HepG2 (cell line): ENCODE measurements at regions not wholly inside any gene's neighbourhood (a gene's known extent, or its start where the extent isn't known, plus 50 kb on each side); places are given as distances from the start of the nearest gene placed in this dataset.

Experiments
- ATAC-seq: fragments of 200-7000 bp; cut with Tn5 transposase; 3 replicates; pipeline ENCODE4 v1.9.1; 2020; ENCODE audit warnings: mild to moderate bottlenecking, moderate library complexity
- BruUV-seq: library from RNA; stranded (reverse); fragments of 400-500 nt; replicated peaks from 2 replicates; lab custom pipeline; 2021; lab: Mats Ljungman, UMichigan
- CTCF ChIA-PET: fragments of 300-600 bp; formaldehyde crosslinking; extraction: SDS; loops from one replicate; lab custom pipeline; 2021; ENCODE audit warnings: low total read pairs, inconsistent platforms, low intra/inter-chr PET ratio; lab: Yijun Ruan, JAX
- POLR2A ChIA-PET: fragments of 350-600 bp; sonication (Branson Sonifier 250); formaldehyde crosslinking; loops from one replicate; lab custom pipeline; 2020; ENCODE audit warnings: antibody characterized with exemption, inconsistent platforms; lab: Yijun Ruan, JAX
- DNase-seq: peaks from one replicate; pipeline ENCODE4 v3.0.0-alpha.2; 2015; ENCODE audit warnings: low spot score
- FAIRE-seq: peaks from 3 replicates; lab custom pipeline; 2011; peaks lifted over from hg19 to GRCh38; lab: Jason Lieb, UNC
- H2AFZ ChIP-seq: one replicate; pipeline ENCODE4 v1.6.1; 2011; ENCODE audit warnings: low read length, inconsistent platforms
- H3K27ac ChIP-seq: fragments of 300-600 bp; 3 replicates; pipeline ENCODE4 v1.8.0; 2011; ENCODE audit warnings: mixed run types, mild to moderate bottlenecking, mixed read lengths, low read length, inconsistent platforms; ENCODE audit not compliant: insufficient read depth; ENCODE audit errors: extremely low read length
- H3K27me3 ChIP-seq, 2 experiments: fragments of 200-600 bp in 1 of 2; 2 replicates in 1 of 2; 3 replicates in 1 of 2; pipeline versions ENCODE4 v1.6.0 to v1.8.0; 2011; ENCODE audit warnings: low read length in 2 of 2, mild to moderate bottlenecking in 2 of 2, moderate library complexity in 2 of 2, inconsistent platforms in 1 of 2; ENCODE audit not compliant: insufficient read depth in 2 of 2, control insufficient read depth in 1 of 2
- H3K36me3 ChIP-seq, 2 experiments: fragments of 200-600 bp in 1 of 2; replicated peaks in 1 of 2; 2 replicates in 1 of 2; 3 replicates in 1 of 2; pipeline versions ENCODE4 v1.5.1 to v1.8.0; 2011; ENCODE audit warnings: low read length in 2 of 2, inconsistent platforms in 1 of 2; ENCODE audit not compliant: insufficient read depth in 2 of 2, control insufficient read depth in 1 of 2
- H3K4me1 ChIP-seq: 2 replicates; pipeline ENCODE4 v1.5.1; 2012; ENCODE audit warnings: low read length, inconsistent platforms; ENCODE audit not compliant: insufficient read depth
- H3K4me2 ChIP-seq: 2 replicates; pipeline ENCODE4 v1.6.0; 2011; ENCODE audit warnings: low read depth, low read length, inconsistent platforms
- H3K4me3 ChIP-seq, 3 experiments: fragments of 200-600 bp in 1 of 3; sonication (generic), shearing (Covaris generic) in 1 of 3; replicated peaks in 1 of 3; 2 replicates each; pipeline ENCODE4 v1.5.1; 2011 to 2016; ENCODE audit warnings: low read length in 3 of 3, inconsistent platforms in 2 of 3, low read depth in 2 of 3, mild to moderate bottlenecking in 2 of 3, control low read depth in 1 of 3, mixed read lengths in 1 of 3; ENCODE audit not compliant: insufficient read depth in 1 of 3
- H3K79me2 ChIP-seq: one replicate; pipeline ENCODE4 v1.6.1; 2011; ENCODE audit warnings: low read length, inconsistent platforms; ENCODE audit not compliant: insufficient read depth
- H3K9ac ChIP-seq: 2 replicates; pipeline ENCODE4 v1.6.0; 2011; ENCODE audit warnings: mild to moderate bottlenecking, low read depth, low read length, inconsistent platforms; ENCODE audit not compliant: insufficient read depth
- H3K9me3 ChIP-seq: 2 replicates; pipeline ENCODE4 v1.5.1; 2012; ENCODE audit warnings: mild to moderate bottlenecking, low read length
- H4K20me1 ChIP-seq: 2 replicates; pipeline ENCODE4 v1.6.0; 2011; ENCODE audit warnings: inconsistent platforms, mild to moderate bottlenecking, low read length, moderate library complexity; ENCODE audit not compliant: insufficient read depth
- CENPX ChIP-seq: sonication (generic); formaldehyde crosslinking; IDR thresholded peaks from 2 replicates; pipeline ENCODE4 v1.9.0; 2021; ENCODE audit warnings: mild to moderate bottlenecking, missing genetic modification reagents, moderate library complexity
- CHD4 ChIP-seq: fragments of 200-600 bp; sonication (generic); IDR thresholded peaks from 2 replicates; pipeline ENCODE4 v1.7.0; 2017; ENCODE audit warnings: mild to moderate bottlenecking, low read length, borderline replicate concordance
- ETS1 ChIP-seq: sonication (generic); formaldehyde crosslinking; IDR thresholded peaks from 2 replicates; pipeline ENCODE4 v1.4.0; 2020; ENCODE audit warnings: missing genetic modification reagents
- HOMEZ ChIP-seq: IDR thresholded peaks from 2 replicates; pipeline ENCODE4 v1.6.1; 2016; ENCODE audit warnings: low read depth
- HOXD1 ChIP-seq: sonication (generic); formaldehyde crosslinking; IDR thresholded peaks from 2 replicates; pipeline ENCODE4 v1.5.0; 2020; ENCODE audit warnings: missing genetic modification reagents
- KAT7 ChIP-seq: IDR thresholded peaks from 2 replicates; pipeline ENCODE4 v1.6.1; 2018; ENCODE audit warnings: borderline replicate concordance, missing compliant biosample characterization
- LBX2 ChIP-seq: sonication (generic); formaldehyde crosslinking; IDR thresholded peaks from 2 replicates; pipeline ENCODE4 v1.5.0; 2020; ENCODE audit warnings: missing genetic modification reagents, mild to moderate bottlenecking, borderline replicate concordance
- MXI1 ChIP-seq: IDR thresholded peaks from 3 replicates; pipeline ENCODE4 v1.6.1; 2012; ENCODE audit warnings: low read depth, low read length, inconsistent platforms, borderline replicate concordance
- NFE2L1 ChIP-seq: sonication (generic); formaldehyde crosslinking; IDR thresholded peaks from 2 replicates; pipeline ENCODE4 v1.4.0; 2020; ENCODE audit warnings: missing genetic modification reagents, mild to moderate bottlenecking, borderline replicate concordance
- SALL1 ChIP-seq: sonication (generic); formaldehyde crosslinking; IDR thresholded peaks from 2 replicates; pipeline ENCODE4 v1.8.0; 2022; ENCODE audit warnings: mild to moderate bottlenecking, missing genetic modification reagents
- SRSF1 ChIP-seq: fragments of 200-400 bp; formaldehyde crosslinking; optimal IDR thresholded peaks from 2 replicates; pipeline ENCODE3; 2017; ENCODE audit warnings: mild to moderate bottlenecking, low read depth, low read length, moderate library complexity
- TCF7L2 ChIP-seq: IDR thresholded peaks from 2 replicates; pipeline ENCODE4 v1.6.1; 2011; ENCODE audit warnings: mild to moderate bottlenecking, low read depth, low read length, moderate library complexity
- YEATS4 ChIP-seq: sonication (generic); formaldehyde crosslinking; IDR thresholded peaks from 2 replicates; pipeline ENCODE4 v1.4.0; 2020; ENCODE audit warnings: missing genetic modification reagents, borderline replicate concordance
- ZNF24 ChIP-seq: fragments of 450-650 bp; IDR thresholded peaks from 2 replicates; pipeline ENCODE4 v1.6.1; 2017; ENCODE audit warnings: antibody characterized with exemption, mild to moderate bottlenecking
- ZNF432 ChIP-seq: sonication (generic); formaldehyde crosslinking; IDR thresholded peaks from 2 replicates; pipeline ENCODE4 v1.5.0; 2020; ENCODE audit warnings: missing genetic modification reagents, mild to moderate bottlenecking, borderline replicate concordance
- ZNF512B ChIP-seq: sonication (generic); formaldehyde crosslinking; IDR thresholded peaks from 2 replicates; pipeline ENCODE4 v1.5.1; 2020; ENCODE audit warnings: missing genetic modification reagents, mild to moderate bottlenecking, borderline replicate concordance
- ZNF546 ChIP-seq: sonication (generic); formaldehyde crosslinking; conservative IDR thresholded peaks from 2 replicates; pipeline ENCODE4 v1.8.1; 2023; ENCODE audit warnings: mild to moderate bottlenecking, missing genetic modification reagents
- ZNF841 ChIP-seq: sonication (generic); formaldehyde crosslinking; IDR thresholded peaks from 2 replicates; pipeline ENCODE4 v1.8.1; 2023; ENCODE audit warnings: missing genetic modification reagents, borderline replicate concordance
- WGBS: methylation state at CpG from one replicate; pipeline ENCODE4 v1.1.6; 2017; ENCODE audit warnings: low lambda C conversion rate; 5-methylcytosine and 5-hydroxymethylcytosine counted together
- in situ Hi-C: cut with HindIII; loops from 2 replicates; pipeline ENCODE4 v1.10.0; 2017; ENCODE audit warnings: low pct_unique_long_range_greater_than_20kb; ENCODE audit not compliant: extremely low pct_ligation_motif_present
- intact Hi-C: fragments of 100-400 bp; cut with micrococcal nuclease; formaldehyde crosslinking; loops from one replicate; pipeline ENCODE4 v1.10.0; 2022; ENCODE audit not compliant: unreplicated experiment

- POLR2A ChIA-PET = no interaction called here
- H3K4me3 ChIP-seq = no peak overlapping the region
- no peak for TF ChIP-seq YEATS4 (CRISPR knock-in tag)
- TF ChIP-seq HOMEZ = no peak
- no peak for TF ChIP-seq KAT7 (CRISPR knock-in tag)
- TF ChIP-seq CHD4 = no peak
- TF ChIP-seq SALL1 (CRISPR knock-in tag) = no peak
- TF ChIP-seq CENPX (CRISPR knock-in tag) = no peak
- TF ChIP-seq ZNF24 = no peak
- TF ChIP-seq MXI1 = no peak
- TF ChIP-seq LBX2 (CRISPR knock-in tag) = no peak
- TF ChIP-seq NFE2L1 (CRISPR knock-in tag) = no peak
- TF ChIP-seq ZNF432 (CRISPR knock-in tag) = no peak
- TF ChIP-seq TCF7L2 = no peak
- TF ChIP-seq ETS1 (CRISPR knock-in tag) = no peak
- TF ChIP-seq SRSF1 = no peak
- TF ChIP-seq ZNF512B (CRISPR knock-in tag) = no peak
- TF ChIP-seq HOXD1 (CRISPR knock-in tag) = no peak
- TF ChIP-seq ZNF546 (CRISPR knock-in tag) = no peak
- TF ChIP-seq ZNF841 (CRISPR knock-in tag) = no peak
- DNase-seq (no peak), FAIRE-seq (no peak), ATAC-seq (no peak)
- intact Hi-C loops = no loop called here
- in situ Hi-C loops = no loop called here
- no TSS peak for BruUV-seq
- no peaks in the 10 kb centered on the region for H3K36me3 ChIP-seq
- 19% methylated on average over 5 of the region's 5 CpGs for WGBS
- H3K9ac ChIP-seq = no peak overlapping the region
- no peak overlapping the region for H3K4me2 ChIP-seq
- peaks cover 17% of the 10 kb centered on the region for H3K9me3 ChIP-seq
- H2AFZ ChIP-seq = no peak overlapping the region
- H3K27me3 ChIP-seq = no peaks in the 10 kb centered on the region
- H4K20me1 ChIP-seq = no peaks in the 10 kb centered on the region
- H3K79me2 ChIP-seq = no peaks in the 10 kb centered on the region
- CTCF ChIA-PET = no interaction called here
- no peak overlapping the region for H3K27ac ChIP-seq
- H3K4me1 ChIP-seq = no peaks in the 10 kb centered on the region
These were observed 176.7 kb downstream of the LYPLAL1 start for GRCh38 chr1:219350172-219350931.
